ENCODE measurements at regions not wholly inside any gene's neighbourhood (a gene's known extent, or its start where the extent isn't known, plus 50 kb on each side); places are given as distances from the start of the nearest gene placed in this dataset.
"Not testable (repeated sequence)": the region's sequence is repeated elsewhere in the genome, so short reads cannot be mapped to it uniquely, and the experiment has no call there.

DNA sequence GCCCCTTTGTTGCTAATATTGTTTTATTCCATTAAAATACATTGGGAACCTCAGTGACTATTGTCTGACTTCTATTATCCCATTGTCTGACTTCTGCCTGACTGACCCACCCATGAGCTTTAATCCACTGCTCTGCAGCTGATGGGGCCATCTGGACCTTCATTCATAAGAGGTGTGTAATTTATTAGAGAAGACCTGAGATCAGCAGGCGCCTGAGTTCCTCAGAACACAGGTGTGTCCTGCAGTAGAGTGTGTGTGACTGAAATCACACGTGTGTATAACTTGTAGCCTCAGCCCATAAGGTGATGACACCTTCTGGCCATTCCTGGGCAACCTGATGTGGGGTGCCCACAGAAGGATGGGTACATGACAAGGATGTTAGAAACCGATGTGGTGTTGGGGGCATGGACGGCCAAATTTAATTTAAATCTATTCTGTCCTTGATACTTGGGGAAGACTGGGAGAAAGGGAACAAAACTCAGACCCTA, 821.0 kb downstream of the TMEM121 start:
- H3K4me1 ChIP-seq, result no peaks in the 10 kb centered on the region
- H3K27me3 ChIP-seq, result no peaks in the 10 kb centered on the region
- TF ChIP-seq, protein P1, sequence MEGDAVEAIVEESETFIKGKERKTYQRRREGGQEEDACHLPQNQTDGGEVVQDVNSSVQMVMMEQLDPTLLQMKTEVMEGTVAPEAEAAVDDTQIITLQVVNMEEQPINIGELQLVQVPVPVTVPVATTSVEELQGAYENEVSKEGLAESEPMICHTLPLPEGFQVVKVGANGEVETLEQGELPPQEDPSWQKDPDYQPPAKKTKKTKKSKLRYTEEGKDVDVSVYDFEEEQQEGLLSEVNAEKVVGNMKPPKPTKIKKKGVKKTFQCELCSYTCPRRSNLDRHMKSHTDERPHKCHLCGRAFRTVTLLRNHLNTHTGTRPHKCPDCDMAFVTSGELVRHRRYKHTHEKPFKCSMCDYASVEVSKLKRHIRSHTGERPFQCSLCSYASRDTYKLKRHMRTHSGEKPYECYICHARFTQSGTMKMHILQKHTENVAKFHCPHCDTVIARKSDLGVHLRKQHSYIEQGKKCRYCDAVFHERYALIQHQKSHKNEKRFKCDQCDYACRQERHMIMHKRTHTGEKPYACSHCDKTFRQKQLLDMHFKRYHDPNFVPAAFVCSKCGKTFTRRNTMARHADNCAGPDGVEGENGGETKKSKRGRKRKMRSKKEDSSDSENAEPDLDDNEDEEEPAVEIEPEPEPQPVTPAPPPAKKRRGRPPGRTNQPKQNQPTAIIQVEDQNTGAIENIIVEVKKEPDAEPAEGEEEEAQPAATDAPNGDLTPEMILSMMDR (IDR thresholded peaks at IDR 0.05), result no peak
- no peak for TF ChIP-seq POLR2A (IDR thresholded peaks at IDR 0.05)
- no peaks in the 10 kb centered on the region for H3K9me3 ChIP-seq
- no peaks in the 10 kb centered on the region for H3K36me3 ChIP-seq
- intact Hi-C loops (cut with DNase I; ENCODE audit: low total_unique reads), result no loop called here
- DNase-seq, result no peak
- no peak overlapping the region for H3K4me3 ChIP-seq
- H3K27ac ChIP-seq, result no peak overlapping the region

DNA sequence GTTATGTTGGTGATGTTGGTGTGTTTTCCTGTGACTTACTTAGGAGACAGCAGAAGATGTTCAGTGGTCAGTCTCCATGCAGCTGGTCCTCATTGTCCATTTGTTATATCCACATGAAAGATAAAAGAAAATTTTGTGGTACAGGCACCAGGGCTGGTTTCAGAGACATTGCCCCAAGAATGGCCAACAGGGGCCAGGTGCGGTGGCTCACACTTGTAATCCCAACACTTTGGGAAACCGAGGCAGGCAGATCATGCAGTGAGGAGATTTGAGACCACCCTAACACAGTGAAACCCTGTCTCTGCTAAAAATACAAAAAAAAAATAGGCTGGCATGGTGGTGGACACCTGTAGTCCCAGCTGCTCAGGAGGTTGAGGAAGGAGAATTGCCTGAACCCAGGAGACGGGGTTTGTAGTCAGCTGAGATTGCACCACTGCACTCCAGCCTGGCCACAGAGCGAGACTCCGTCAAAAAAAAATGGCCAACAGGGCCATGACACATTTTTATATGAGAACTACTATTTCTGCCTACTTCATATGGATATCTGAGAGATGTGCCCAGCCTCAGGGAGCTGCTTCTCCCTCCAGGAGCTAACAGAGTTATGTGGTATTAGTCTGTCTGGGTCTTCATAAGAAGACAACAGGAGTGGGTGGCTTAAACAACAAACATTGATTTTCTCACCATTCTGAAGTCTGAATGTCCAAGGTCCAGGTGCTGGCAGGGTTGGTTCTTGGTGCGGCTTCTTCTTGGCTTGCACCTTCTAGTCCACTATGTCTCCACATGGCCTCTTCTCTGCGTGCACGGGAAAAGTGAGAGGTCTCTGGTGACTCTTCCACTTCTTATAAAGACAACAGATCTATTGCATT, 821.7 kb downstream of the TMEM121 start:
- no peak overlapping the region for H3K4me3 ChIP-seq

GRCh38 chr14:106348873-106349540, 822.6 kb downstream of the TMEM121 start:
- H3K36me3 ChIP-seq; DNase-seq; H3K4me3 ChIP-seq; intact Hi-C loops (cut with DNase I; ENCODE audit: low total_unique reads); H3K27ac ChIP-seq; H3K4me1 ChIP-seq; H3K27me3 ChIP-seq; H3K9me3 ChIP-seq: not testable (repeated sequence)

More for the DNA sequence above, 821.7 kb downstream of the TMEM121 start:
- no peaks in the 10 kb centered on the region for H3K9me3 ChIP-seq
- no peak for TF ChIP-seq POLR2A (IDR thresholded peaks at IDR 0.05)
- TF ChIP-seq, protein P1 (IDR thresholded peaks at IDR 0.05), result no peak
- H3K4me1 ChIP-seq, result no peaks in the 10 kb centered on the region
- H3K27me3 ChIP-seq, result no peaks in the 10 kb centered on the region
- intact Hi-C loops (cut with DNase I; ENCODE audit: low total_unique reads), result no loop called here
- H3K27ac ChIP-seq, result no peak overlapping the region
- no peaks in the 10 kb centered on the region for H3K36me3 ChIP-seq
- DNase-seq, result no peak

- H3K36me3 ChIP-seq; H3K4me1 ChIP-seq; H3K27ac ChIP-seq; DNase-seq; H3K4me3 ChIP-seq; H3K9me3 ChIP-seq; H3K27me3 ChIP-seq; intact Hi-C loops (cut with DNase I; ENCODE audit: low total_unique reads): not testable (repeated sequence)
Observed at GRCh38 chr14:106349678-106350457, 823.5 kb downstream of the TMEM121 start.

DNA sequence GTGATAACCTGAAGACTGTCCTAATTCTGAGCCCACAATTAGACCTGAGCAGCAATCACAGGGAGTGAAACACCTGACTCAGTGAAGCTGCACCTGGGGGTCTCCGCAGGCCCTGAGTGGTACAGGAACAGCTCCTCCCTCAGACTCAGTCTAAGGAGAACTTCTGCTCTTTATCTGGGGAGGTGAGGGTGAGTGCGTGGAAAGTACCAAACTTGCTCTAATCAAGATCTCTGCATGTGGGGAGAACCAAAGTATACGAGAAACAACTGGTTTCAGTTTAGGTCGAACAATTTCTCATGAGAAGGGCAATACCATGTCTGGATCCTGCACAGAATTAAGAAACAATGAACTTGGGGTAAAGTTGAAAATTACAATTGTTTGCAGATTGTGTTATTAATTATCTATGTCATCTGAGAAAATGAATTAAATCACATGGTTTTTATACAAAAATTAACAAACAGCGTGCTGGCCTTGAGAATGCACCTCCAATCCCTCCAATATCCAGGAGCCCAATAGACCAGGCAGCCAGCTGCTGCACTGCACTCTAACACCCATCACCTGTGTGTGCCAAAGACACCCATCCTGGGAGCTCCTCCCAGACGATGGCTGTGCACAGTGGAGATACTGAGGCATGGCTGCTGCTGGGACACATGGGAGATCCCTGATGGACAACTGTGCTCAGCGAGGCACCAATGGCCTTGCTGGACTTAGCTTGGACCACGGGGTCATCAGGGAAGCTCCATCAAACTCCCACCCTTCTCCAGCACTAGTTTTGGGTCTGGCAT, 828.8 kb downstream of the TMEM121 start:
- H3K27ac ChIP-seq; H3K36me3 ChIP-seq; H3K4me3 ChIP-seq; H3K9me3 ChIP-seq; DNase-seq; intact Hi-C loops (cut with DNase I; ENCODE audit: low total_unique reads); H3K27me3 ChIP-seq; H3K4me1 ChIP-seq: not testable (repeated sequence)

DNA sequence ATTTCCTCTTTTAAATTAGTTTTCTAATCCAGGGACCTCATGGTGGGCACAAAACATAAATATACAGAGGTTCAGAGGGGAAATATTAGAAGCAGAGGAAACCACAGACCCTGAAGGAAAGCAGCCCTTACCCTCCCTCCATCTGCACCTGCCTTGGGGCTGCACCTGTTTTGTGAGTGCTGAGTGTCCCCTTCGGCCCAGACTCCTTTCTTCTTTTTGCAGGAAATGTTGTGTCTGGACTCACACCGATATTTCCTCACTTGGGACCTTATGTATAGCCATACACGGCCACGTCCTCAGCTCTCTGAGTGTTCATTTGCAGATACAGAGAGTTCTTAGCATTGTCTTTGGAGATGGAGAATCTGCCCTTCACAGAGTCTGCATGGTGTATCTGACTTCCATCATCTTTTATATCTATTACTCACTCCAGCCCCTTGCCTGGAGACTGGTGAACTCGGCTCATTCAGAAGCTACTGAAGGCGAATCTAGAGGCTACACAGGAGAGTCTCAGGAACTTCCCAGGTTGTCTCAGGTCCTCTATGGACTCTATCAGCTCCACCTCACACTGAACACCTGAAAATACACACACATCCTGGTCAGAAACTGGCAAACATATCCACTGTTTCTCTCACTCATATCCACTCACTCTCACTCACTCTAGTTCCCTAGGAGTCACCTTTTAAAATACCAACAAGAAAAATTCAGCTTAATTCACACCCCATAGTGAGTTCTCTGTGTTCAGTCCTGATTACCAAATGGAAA, 829.7 kb downstream of the TMEM121 start:
- H3K36me3 ChIP-seq; DNase-seq; H3K27me3 ChIP-seq; H3K4me3 ChIP-seq; intact Hi-C loops (cut with DNase I; ENCODE audit: low total_unique reads); H3K9me3 ChIP-seq; H3K27ac ChIP-seq; H3K4me1 ChIP-seq: not testable (repeated sequence)

DNA sequence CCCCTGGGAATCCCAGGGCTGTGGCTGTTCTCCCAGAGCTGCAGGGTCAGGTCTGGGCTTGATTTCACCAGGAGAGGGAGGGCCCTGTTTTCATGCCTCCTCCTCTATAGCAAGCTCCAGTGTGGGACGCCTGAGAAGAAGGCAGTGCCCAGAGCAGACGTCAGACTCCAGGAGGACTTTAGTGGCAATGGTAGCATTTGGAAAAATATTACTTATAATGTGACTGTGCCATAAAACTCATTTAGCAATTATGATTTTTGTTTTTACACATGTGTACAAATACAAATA, 830.2 kb downstream of the TMEM121 start:
- H3K27me3 ChIP-seq; H3K36me3 ChIP-seq; DNase-seq; H3K9me3 ChIP-seq; H3K4me1 ChIP-seq; H3K4me3 ChIP-seq; intact Hi-C loops (cut with DNase I; ENCODE audit: low total_unique reads); H3K27ac ChIP-seq: not testable (repeated sequence)

DNA sequence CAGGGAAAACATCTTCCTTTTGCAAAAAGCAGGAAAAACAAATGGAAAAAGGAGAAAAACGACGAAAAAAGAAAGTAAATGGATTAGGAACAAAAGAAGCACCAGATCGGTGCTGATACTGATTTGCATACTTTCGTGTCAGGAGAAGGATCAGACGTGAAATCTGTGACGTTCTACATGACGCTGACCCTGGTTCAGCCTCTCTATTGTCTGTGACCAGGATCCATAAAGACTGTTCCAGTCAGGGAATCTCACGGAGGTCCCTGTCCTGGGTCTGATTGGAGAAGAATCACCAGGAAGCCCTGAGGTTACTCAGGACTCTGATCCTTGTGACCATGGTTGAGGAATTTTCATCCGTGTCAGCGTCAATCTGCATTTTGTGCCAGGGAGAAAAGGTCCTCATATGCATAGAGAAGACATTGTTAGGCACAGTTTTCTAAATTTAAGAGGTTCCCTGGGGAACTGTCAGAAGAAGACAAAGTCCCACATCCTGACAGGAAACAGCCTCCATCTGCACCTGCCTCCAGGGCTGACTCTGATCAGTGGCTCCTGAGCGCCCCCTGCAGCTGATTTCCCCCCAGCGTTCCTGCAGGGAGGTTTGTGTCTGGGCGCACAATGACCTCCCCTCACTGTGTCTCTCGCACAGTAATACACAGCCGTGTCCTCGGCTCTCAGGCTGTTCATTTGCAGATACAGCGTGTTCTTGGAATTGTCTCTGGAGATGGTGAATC, 832.9 kb downstream of the TMEM121 start:
- H3K9me3 ChIP-seq; H3K36me3 ChIP-seq; DNase-seq; H3K27me3 ChIP-seq; H3K27ac ChIP-seq; H3K4me1 ChIP-seq; intact Hi-C loops (cut with DNase I; ENCODE audit: low total_unique reads); H3K4me3 ChIP-seq: not testable (repeated sequence)

DNA sequence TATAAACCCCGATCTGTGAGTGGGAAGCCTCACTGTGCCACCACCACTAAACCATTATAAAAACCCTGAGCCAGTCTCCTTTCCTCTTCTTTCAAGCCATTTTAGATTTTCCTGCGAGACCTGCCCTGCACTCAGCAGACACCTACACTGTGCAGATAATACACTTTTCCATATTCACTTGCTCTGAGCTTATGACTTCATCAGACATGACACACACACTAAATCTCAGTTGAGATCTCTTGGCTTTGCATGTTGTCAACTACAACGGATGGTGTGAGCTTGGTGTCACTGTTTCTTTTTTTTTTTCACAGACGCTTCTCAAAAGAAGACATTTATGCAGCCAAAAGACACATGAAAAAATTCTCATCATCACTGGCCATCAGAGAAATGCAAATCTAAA, 839.0 kb downstream of the TMEM121 start:
- DNase-seq; H3K27ac ChIP-seq; H3K27me3 ChIP-seq; H3K4me3 ChIP-seq; H3K9me3 ChIP-seq; intact Hi-C loops (cut with DNase I; ENCODE audit: low total_unique reads); H3K36me3 ChIP-seq; H3K4me1 ChIP-seq: not testable (repeated sequence)
